ENCODE measurements at regions not wholly inside any gene's neighbourhood (a gene's known extent, or its start where the extent isn't known, plus 50 kb on each side); places are given as distances from the start of the nearest gene placed in this dataset.

DNA sequence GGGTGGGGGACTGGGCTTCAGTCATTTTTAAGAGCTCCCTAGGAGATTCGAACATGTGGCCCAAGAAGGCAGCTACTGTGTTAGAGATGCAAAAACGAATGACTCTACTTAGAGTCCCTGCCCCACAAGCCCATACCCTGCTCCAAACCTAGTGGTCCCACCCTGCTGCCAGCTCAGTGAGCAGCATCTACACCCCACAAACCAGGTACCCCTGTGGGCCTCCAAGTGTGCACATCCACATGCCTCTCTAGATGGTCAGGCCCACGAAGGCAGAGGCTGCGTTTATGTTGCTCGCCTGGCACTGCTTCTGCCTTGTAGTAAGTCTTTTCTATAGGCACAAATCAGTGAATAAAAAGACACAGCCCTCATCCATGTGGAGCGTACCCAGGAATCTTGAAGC is 112.6 kb downstream of the PDCL3 start:
- no peak overlapping the region for H3K4me3 ChIP-seq (ENCODE audit: low read depth, low read length)
- CTCF ChIA-PET: interaction anchor here (1.1 kb wide), 1 partner anchor 55 kb away, joined by 3 read pairs; no protein-coding TSS in a partner anchor
- TF ChIP-seq, protein P1, sequence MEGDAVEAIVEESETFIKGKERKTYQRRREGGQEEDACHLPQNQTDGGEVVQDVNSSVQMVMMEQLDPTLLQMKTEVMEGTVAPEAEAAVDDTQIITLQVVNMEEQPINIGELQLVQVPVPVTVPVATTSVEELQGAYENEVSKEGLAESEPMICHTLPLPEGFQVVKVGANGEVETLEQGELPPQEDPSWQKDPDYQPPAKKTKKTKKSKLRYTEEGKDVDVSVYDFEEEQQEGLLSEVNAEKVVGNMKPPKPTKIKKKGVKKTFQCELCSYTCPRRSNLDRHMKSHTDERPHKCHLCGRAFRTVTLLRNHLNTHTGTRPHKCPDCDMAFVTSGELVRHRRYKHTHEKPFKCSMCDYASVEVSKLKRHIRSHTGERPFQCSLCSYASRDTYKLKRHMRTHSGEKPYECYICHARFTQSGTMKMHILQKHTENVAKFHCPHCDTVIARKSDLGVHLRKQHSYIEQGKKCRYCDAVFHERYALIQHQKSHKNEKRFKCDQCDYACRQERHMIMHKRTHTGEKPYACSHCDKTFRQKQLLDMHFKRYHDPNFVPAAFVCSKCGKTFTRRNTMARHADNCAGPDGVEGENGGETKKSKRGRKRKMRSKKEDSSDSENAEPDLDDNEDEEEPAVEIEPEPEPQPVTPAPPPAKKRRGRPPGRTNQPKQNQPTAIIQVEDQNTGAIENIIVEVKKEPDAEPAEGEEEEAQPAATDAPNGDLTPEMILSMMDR (IDR thresholded peaks at IDR 0.05; ENCODE audit: low read depth, low read length): no peak
- H3K27me3 ChIP-seq (ENCODE audit: control insufficient read depth, insufficient read depth, low read length): peaks cover 21% of the 10 kb centered on the region
- H3K27ac ChIP-seq (ENCODE audit: low read depth, low read length): no peak overlapping the region
- no peak for DNase-seq (ENCODE audit: low read depth, low spot score)
- no peaks in the 10 kb centered on the region for H3K9me3 ChIP-seq (ENCODE audit: control insufficient read depth, insufficient read depth, low read length)
- POLR2A ChIA-PET: no interaction called here

DNA sequence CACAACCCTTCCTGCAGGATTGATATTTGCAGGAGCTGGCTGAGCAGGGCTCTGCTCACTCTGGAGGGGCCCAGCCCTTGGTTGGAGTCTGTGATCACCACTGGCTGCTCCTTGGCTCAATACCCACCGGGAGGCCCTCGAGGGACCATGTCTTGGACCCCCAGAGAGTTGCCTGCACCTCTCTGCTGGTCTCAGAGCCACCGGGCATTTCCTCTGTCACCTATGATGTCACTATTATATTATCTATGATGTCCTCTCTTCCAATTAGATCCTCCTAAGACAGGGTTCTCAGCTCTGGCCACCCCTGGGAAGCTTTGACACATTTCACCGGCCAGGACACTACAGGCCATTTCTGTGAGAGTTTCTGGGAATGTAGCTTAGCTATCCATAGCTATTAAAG is 113.1 kb downstream of the PDCL3 start:
- peaks cover 21% of the 10 kb centered on the region for H3K27me3 ChIP-seq (ENCODE audit: control insufficient read depth, insufficient read depth, low read length)
- no peak for DNase-seq (ENCODE audit: low read depth, low spot score)
- H3K9me3 ChIP-seq (ENCODE audit: control insufficient read depth, insufficient read depth, low read length): no peaks in the 10 kb centered on the region
- ChIA-PET POLR2A (no interaction called here), CTCF (interaction anchor here (1.1 kb wide), 1 partner anchor 54 kb away, joined by 3 read pairs; no protein-coding TSS in a partner anchor)
- no peak overlapping the region for H3K4me3 ChIP-seq (ENCODE audit: low read depth, low read length)
- TF ChIP-seq, protein P1 (IDR thresholded peaks at IDR 0.05; ENCODE audit: low read depth, low read length): no peak
- no peak overlapping the region for H3K27ac ChIP-seq (ENCODE audit: low read depth, low read length)

DNA sequence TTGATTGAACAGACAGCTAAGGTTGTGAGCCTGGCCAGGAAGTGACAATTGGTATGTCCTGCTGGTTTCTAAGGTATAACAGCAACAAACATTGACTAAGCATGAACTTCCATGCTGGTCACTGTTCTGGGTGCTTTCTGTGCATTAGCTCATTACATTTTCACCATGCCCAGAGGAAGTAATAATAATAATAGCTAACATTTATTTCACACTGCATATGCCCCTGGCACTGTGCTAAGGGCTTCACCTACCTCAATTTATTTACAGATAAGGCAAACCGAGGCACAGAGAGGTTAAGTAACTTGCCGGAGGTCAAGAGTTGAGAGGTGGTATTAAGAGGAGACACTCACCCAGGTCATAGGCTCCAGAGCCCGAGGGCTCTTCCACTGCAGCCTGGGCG is 113.6 kb downstream of the PDCL3 start:
- no peak for DNase-seq (ENCODE audit: low read depth, low spot score)

DNA sequence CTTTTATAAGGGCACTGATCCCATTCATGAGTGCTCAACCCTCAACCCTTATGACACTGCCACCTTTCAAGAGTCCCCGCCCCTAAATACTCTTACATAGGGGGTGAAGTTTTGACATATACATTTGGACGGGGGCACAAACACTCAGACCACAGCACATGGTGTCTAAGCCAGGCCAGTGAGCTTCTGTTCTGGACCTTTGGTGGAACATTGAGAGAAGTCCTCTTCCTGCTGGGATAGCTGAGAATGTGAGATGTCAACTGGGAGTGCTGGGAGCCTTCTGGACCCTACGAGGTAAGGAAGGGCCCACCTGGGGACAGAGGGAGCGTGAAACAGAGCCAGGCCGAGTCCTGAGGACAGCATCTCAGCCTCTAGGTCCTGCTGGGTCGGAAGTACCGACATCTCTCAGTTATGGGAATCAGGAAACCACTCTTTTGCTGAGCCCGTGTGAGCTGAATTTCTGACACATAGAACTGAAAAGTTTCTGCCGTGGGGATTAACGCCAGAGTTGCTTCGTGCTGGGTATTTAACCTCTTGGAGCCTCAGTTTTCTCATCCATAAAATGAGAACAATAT is 114.9 kb downstream of the PDCL3 start:
- ChIA-PET POLR2A (no interaction called here), CTCF (interaction anchor here (1.0 kb wide), 1 partner anchor 67 kb away, joined by 3 read pairs; no protein-coding TSS in a partner anchor)
- TF ChIP-seq, protein P1 (IDR thresholded peaks at IDR 0.05; ENCODE audit: low read depth, low read length): no peak
- no peak overlapping the region for H3K27ac ChIP-seq (ENCODE audit: low read depth, low read length)
- DNase-seq (ENCODE audit: low read depth, low spot score): no peak
- H3K27me3 ChIP-seq (ENCODE audit: control insufficient read depth, insufficient read depth, low read length): peaks cover 21% of the 10 kb centered on the region
- no peaks in the 10 kb centered on the region for H3K9me3 ChIP-seq (ENCODE audit: control insufficient read depth, insufficient read depth, low read length)
- H3K4me3 ChIP-seq (ENCODE audit: low read depth, low read length): no peak overlapping the region

More for the DNA sequence above, 113.6 kb downstream of the PDCL3 start:
- H3K27ac ChIP-seq (ENCODE audit: low read depth, low read length): no peak overlapping the region
- H3K4me3 ChIP-seq (ENCODE audit: low read depth, low read length): no peak overlapping the region
- peaks cover 21% of the 10 kb centered on the region for H3K27me3 ChIP-seq (ENCODE audit: control insufficient read depth, insufficient read depth, low read length)
- ChIA-PET POLR2A (no interaction called here), CTCF (interaction anchor here (1.1 kb wide), 1 partner anchor 54 kb away, joined by 3 read pairs; no protein-coding TSS in a partner anchor)
- TF ChIP-seq, protein P1 (IDR thresholded peaks at IDR 0.05; ENCODE audit: low read depth, low read length): no peak
- no peaks in the 10 kb centered on the region for H3K9me3 ChIP-seq (ENCODE audit: control insufficient read depth, insufficient read depth, low read length)

DNA sequence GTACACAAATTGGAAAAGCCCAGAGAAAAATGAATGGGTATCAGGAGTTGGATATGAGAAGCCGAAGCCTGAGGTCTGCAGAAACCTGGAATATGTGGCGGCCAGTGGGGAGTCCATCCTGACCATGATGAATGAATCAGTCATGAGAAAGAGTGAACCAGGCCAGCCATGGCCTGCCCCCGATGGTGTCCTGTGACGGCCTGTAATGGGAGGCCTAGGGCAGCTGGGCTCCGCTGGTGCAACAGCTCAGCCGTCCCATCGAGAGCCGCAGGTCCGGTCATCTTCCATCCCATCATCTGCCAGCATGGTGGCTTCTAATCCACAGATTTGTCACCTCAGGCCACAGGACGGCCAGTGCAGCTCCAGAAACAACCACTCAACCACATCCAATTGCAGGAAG is 116.4 kb downstream of the PDCL3 start:
- no peak for DNase-seq (ENCODE audit: low read depth, low spot score)
- Histone ChIP-seq H3K27ac (ENCODE audit: low read depth, low read length) (no peak overlapping the region), H3K4me3 (ENCODE audit: low read depth, low read length) (no peak overlapping the region), H3K9me3 (ENCODE audit: control insufficient read depth, insufficient read depth, low read length) (no peaks in the 10 kb centered on the region), H3K27me3 (ENCODE audit: control insufficient read depth, insufficient read depth, low read length) (peaks cover 18% of the 10 kb centered on the region)
- TF ChIP-seq, protein P1 (IDR thresholded peaks at IDR 0.05; ENCODE audit: low read depth, low read length): no peak
- POLR2A ChIA-PET: no interaction called here
- CTCF ChIA-PET: no interaction called here
